GM19395 (cell line): ENCODE measurements at regions not wholly inside any gene's neighbourhood (a gene's known extent, or its start where the extent isn't known, plus 50 kb on each side); places are given as distances from the start of the nearest gene placed in this dataset.

ENCODE experiments used
- ATAC-seq: cut with Tn5 transposase; IDR thresholded peaks from one replicate; pipeline ENCODE4 v1.9.1; 2021; ENCODE audit warnings: mild to moderate bottlenecking, moderate library complexity; ENCODE audit not compliant: unreplicated experiment

DNA sequence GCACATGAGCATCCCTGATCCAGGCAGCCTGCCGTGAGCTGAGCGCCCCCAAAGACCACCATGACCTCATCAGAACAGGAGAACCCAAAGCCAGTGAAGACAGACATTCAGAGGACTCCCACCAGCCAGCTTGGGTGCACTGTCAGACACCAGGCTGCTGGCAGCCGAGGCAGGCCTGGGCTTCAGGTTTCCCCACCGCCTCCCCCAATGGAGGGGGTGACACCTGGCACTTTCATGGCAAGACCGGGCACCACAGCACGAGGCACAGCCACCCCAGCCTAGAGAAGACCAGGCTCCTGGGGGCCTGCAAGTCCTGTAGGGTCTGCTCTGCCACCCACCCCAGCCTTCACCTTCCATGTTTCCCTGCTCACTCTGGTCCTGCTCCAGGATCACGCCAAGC lies 140.5 kb downstream of the C16orf95 start:
- no peak for ATAC-seq

DNA sequence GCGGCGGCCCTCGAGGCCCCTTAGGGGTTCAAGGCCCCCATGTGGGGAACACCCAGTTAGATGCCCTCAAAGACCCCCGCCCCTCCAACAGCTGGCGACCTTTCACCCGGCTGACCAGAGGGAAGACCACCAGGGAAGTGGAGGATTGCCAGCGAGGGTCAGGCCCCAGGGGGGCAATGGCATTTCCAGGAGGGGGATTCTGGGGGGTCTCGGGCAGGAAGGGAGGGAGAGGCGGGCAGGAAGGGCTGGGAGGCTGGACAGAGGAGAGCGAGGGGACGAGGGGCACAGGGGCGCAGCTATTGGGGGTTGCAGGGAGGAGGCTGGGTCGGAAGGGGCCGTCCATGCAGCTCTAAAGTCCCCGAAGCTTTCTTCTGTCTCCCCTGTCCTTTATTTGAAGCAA lies 139.5 kb downstream of the C16orf95 start:
- ATAC-seq = no peak

DNA sequence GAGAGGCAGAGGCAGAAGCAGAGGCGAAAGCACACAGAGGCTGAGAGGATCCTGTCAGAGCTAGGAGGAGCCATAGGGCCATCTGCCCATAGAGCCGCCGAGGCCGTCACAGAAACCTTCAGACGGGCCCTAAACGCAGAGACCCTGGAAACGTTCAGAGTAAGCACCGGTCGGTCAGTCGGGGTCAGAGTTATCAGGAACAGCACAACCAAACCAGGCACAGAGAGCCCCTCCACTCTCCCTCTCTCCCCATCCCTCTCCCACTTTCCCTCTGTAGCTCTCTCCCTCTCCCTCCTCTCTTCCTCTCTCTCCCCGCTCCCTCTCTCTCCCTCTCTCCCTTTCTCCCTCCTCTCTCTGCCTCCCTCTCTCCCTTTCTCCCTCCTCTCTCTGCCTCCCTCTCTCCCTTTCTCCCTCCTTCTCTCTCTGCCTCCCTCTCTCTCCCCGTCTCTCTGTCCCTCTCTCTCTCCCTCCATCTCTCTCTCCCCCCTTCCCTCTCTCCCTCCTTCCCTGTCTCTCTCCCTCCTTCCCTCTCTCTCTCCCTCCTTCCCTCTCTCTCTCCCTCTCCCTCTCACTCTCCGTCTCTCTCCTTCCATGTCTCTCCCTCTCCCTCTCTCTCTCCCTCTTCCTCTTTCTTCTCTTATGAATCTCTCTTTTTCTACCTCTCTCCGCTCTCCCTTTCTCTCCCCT lies 138.9 kb downstream of the C16orf95 start:
- no peak for ATAC-seq

DNA sequence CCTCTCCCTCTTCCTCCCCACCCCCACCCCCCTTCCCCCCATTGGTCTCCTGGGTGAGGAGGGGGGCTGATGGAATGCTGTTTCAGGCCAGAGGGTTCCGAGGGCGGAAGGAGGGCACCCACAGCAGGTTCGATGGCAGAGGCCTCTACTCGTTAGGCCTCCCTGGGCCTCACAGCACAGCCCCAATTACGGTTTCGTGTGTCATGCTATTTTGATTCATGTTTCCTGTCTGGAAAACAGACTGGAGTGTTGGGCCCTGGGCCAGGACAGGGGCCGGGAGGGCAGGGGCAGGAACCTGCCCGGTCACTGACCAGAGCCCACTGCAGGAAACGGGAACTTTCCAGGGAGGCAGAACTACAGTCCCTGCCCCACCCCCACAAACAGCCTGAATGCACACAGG lies 138.2 kb downstream of the C16orf95 start:
- ATAC-seq = no peak

DNA sequence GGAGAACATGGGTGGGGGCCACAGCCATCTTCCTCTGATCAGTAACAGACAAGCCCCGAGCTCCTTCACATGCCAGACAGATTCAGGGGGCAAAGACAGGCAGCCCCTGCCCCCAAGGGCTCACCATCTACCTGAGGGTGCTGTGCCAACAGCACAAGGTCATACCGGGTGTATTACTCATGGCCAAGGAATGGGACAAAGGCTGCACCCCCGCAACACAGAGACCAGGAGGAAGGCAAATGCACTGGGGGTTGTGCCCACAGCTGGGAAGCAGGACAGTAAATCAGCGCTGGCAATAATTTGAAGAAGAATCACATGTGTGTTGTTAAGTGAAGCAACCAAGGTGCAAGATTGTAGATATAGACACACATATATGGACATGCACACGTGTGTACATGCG lies 137.1 kb downstream of the C16orf95 start:
- no peak for ATAC-seq

DNA sequence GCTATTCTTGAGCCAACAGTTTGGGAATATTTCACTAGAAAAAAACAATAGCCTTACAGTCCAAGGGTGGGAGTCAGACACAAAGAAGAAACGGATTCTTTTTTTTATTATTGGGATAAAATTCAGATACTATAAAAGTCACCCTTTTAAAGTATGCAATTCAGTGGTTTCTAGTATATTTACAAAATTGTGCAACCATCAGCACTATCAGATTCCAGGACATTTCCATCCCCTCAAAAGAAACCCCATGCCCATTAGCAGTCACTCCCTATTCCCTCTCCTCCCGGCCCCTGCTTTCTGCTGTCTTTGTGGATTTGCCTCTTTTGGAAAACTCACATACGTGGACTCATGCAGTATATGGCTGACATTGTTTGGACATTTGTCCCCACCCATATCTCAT lies 134.4 kb downstream of the C16orf95 start:
- ATAC-seq = no peak

DNA sequence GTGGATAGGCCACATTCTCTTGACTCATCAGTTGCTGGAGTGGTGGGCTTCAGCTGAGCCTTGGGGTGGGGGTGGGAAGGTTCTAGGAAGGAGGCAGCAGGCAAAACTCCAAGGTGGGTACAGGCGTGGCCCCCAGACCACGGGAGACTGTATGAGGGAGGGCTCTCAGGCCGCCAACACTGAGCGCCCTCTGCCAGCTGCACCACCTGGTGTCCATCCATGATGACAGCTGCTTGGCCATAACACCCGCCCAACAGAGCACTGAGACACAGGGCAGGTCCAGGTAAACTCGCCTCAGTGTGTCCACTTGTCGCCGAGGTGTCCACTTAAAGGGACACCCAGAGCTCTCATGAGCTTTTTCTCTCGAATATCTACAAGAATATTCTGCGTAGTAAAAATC lies 133.5 kb downstream of the C16orf95 start:
- no peak for ATAC-seq

DNA sequence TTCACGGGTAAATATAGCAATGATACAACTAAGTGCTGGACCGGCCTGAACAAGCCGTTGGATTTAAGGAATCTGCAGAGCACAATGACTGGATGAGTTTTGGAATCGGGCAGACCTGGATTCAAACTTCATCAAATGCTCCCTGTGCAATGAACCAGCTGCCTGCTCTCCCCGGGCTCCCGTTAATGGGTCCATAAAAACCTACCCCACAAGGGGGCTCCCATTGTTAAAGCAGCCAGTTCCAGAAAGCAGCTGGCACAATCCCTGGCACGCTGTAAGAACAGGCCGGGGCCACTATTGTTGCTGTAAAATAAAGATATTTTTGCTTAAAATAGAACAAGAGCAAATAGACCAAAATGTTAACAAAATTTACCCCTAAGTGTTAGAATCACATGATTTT lies 131.9 kb downstream of the C16orf95 start:
- no peak for ATAC-seq

DNA sequence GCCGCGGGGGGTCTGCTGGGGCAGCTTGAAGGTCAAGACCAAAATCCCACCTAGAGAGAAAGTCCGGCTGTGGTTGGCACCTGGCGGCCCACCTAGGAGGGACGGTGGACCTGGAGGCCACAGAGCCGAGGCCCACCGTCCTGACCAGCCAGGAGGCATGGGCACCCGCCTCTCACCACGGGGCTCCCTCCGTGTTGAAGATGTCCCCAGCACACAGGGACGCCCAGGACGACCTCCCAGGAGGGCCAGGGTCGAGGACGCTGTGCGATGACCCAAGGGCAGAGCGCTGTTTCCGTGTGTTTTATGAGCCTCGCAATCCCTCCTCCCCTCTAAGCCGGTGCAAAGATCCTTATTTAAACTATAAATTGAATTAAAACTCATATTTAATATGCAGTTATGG lies 131.2 kb downstream of the C16orf95 start:
- no peak for ATAC-seq

DNA sequence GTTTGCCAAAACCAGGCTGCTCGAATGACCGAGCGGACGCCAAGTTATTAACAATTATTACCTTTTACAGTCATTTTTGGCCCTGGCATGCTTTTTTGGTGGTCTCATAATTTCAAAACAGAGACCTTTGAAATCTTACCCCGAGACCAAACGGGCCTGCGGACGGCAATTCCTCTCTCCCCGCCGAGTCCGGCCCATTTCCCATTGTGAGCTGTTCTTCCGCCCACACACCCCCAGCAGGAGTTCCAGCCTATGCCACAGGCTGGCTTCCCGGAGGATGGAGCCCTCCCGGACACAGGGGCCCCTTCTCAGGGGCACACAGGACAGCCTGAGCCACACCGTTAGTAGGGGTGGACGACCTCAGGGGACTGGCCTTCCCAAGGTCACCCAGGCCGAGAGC lies 130.7 kb downstream of the C16orf95 start:
- no peak for ATAC-seq

DNA sequence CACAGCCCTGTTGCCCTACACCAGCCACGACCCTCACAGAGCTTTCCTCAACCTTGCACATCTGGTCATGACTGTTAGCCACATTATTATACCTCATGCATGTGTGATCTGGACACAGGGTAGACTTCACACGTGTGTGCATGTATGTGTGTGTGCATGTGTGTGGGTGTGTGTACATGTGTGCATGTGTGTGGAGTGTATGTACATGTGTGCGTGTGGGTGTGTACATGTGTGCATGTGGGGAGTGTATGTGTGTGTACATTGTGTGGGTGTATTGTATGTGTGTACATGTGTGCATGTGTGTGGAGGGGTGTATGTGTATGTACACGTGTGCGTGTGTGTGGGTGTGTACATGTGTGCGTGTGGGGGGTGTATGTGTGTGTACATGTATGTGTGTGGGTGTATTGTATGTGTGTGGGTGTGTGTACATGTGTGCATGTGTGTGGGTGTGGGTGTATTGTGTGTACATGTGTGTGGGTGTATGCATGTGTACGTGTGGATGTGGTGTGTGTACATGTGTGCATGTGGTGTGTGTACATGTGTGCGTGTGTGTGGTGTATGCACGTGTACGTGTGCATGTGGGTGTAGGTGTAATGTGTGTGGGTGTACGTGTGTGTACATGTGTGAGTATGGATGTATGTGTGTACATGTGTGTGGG lies 130.2 kb downstream of the C16orf95 start:
- no peak for ATAC-seq

DNA sequence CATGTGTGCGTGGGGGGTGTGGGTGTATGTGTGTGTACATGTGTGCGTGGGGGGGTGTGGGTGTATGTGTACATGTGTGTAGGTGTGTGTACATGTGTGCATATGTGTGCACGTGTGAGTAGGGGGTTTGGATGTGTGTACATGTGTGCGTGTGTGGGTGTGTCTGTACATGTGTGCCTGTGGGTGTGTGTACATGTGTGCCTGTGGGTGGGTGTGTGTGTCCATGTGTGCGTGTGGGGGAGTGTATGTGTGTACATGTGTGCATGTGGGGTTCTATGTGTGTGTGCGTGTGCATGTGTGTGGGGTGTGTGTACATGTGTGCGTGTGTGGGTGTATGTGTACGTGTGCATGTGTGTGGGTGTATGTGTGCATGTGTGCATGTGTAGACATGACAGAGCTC lies 129.1 kb downstream of the C16orf95 start:
- no peak for ATAC-seq

DNA sequence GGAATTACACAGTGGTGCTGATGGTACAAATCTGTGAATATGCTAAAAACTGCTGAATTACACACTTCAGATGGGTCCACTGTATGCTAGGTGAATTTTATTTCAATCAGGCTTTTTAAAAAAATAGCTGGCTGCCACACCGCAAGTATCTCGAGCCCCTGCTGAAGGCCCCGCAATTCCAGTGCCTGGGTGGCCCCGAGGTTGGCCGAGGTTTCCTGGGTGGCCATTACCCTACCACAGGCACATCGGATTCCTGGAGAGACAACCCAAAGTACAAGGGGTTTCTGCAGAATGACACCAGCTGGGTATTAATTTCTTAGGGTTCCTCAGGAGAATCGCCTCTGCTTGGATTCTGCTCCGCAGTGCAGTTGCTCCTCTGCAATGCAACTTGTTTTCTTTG lies 127.8 kb downstream of the C16orf95 start:
- ATAC-seq = no peak

DNA sequence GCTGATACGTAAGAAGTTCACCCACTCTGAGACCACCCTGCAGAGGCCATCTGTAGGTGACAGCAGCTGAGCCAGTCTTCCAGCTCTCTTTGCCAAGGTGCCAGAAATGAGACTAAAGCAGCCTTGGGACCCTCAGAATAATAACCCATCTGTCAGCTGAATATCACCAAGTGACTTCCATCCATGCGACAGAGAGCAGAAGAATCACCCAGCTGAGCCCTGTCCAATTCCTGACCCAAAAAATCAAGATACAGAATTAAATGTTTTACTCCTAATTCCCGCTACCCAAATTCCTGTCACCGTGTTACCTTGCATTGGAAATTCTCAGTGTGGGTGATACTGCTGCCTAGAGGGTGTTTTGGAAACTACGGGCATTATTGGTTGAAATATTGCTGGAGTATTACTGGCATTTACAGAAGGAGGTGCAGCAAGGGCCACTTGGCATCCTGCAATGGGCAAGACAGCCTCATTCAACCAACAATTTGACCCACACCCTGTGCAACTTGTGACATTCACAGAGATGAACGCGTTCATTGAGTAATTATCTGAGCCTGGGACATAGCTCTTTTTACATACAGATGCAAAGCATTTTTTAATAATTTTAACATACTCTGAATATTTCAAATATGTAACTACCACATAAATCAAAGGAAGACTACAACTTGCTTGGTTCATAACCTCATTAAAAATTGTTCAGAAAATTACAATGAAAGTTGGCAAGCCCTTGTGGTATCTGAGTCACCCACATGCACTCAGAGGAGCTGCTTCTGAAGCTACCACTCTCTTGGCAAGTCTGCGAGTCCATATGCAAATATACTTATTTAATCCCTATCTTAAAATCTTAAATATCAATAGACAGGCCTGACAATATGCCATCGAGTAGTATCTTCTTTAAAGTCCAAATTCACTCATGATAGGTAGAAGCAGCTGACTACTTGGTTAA lies 126.6 kb downstream of the C16orf95 start:
- ATAC-seq = no peak

DNA sequence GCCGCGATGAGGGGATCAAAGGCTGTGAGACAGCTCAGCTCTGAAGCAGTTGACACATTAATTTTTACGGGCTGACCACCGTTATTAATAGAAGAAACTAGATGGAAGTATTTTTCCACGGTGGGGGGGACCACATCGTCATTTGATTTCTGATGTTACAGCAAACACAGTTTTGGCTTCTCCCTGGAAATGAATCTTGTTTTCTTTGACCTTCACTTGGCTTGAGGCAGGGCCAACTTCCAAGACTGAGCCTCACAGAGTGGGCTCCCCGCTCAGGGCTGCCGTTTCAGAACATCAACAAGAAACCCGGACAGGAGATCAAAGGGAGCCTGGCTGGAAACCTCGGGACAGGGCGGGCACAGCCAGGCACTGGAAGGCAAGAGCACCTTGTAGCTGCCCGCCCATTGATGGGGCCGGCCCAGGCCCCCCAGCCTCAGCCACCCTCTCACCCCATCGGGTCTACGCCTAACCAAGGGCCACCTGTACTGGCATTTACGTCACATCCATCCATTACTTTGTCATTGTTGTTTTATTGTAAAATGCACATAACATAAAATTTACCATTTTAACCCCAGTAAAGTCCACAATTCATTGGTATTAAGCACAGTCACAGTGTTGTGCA lies 124.6 kb downstream of the C16orf95 start:
- no peak for ATAC-seq

DNA sequence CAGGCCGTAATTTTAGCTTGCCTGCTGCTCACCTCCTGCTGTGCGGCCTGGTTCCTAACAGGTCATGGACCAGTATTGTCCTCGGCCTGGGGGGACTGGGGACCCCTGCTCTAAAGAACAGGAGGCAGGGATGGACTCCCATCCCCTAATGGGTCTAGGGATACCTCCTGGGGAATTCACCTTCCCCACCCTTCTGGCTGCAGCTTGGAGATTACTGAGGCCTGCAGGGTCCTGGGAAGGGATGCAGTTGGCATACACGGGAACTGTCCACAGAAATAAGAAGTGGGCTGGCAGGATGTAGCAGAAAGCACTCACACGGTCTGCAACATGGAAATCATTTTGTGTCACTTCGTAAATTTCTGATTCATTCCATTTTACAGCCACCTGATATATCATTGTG lies 123.0 kb downstream of the C16orf95 start:
- ATAC-seq = no peak

DNA sequence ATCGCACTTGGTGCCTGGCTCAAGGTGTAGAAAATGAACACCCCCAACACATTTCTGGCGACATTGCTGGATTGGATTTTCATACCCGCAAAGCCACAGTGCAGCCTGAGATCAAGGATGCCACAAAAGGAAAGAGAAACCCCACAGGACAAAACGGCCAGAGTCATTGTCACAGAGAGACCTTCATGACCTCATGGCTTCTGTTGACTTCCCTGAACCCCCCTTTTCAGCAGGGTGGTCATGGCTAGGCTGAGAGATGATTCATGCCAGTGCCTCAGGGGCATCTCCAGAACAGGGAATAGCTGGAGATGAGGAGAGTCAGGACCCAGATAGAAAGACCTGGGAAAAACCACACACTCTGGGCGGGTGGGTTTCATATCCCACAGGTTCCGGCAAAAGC lies 122.0 kb downstream of the C16orf95 start:
- no peak for ATAC-seq

DNA sequence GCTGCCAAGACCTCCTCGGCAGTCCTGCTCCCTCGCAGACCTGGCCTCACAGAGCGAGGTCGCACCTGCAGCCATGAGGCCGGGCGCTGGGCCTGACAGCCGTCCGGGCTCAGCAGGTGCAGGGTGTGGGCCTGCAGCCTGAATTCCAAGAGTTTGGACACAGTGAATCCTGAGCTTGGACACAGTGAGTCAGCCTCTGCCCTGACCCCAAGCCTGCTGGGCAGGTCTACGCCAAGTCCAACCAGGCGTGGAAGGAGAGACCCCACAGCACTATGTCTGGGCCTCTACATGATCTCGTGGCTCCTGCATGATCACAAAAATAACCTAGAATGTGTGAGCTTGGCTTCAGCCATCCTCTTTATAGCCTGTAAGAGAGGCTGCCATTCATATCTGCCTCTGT lies 121.0 kb downstream of the C16orf95 start:
- ATAC-seq = no peak

DNA sequence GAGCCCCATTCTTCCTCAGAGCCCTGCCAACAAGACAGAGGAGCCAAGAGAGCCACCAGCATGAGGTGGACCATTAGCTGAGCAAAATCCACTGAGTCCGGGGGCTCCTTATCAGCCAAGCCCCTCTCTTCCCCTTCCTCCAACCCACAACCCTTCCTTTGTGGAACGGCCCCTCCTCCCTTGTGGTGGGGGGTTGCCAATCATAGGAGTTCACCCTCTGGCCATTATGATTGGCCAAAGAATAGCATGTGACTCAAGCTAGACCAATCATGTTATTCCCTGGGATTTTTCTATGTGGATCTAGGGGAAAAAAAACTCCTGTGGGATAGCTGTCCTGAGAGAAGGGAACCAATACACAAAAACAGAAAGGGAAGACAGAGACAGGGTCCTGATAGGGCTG lies 120.5 kb downstream of the C16orf95 start:
- ATAC-seq = no peak

DNA sequence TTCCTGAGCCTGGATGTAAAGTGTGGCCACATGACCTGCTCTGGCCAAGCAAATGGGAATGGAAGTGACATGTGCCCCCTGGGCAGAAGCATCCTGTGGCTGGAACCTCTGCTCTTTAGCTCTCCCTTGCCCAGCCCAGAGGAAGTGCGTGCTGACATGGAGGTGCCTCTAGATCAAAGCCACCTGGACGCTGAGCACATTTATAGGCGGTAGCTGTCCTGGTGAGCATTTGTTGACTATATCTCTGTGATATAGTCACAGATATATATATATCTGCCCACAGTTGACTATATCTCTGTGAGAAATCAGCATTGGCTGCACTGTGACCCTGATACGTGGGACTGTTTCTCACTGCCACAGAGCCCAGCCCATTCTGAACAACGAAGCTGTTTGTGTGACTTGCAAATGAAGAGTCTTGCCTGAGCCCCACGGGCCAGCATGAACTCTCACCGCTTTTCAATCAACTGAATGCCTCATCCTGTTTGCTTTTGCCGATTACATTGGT lies 118.8 kb downstream of the C16orf95 start:
- ATAC-seq = no peak

DNA sequence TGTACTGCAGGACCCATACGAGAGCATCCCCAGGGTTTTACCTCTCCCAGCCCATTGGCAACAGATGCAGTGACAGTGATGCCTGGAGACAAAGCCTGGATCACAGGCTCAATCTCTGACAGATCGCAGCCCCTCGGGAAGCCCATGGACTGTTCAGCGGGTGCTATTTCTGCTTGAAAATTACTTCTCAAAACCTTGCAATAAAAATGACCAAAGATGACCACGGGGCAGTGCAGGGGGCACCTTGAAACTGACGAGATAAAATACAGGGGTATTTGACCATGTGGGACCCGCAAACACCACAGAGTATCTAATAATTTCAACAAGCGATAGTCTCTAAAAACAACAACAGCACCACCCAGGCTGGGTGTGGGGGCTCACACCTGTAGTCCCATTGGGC lies 118.3 kb downstream of the C16orf95 start:
- no peak for ATAC-seq
